SK-N-SH (cell line): ENCODE measurements at regions not wholly inside any gene's neighbourhood (a gene's known extent, or its start where the extent isn't known, plus 50 kb on each side); places are given as distances from the start of the nearest gene placed in this dataset.

Experiments used
- CTCF ChIA-PET: fragments of 300-600, 350-600 bp; formaldehyde crosslinking; extraction: SDS; loops from one replicate; lab custom pipeline; 2021; lab: Yijun Ruan, JAX
- POLR2A ChIA-PET: fragments of 350-600 bp; sonication (Branson Sonifier 250); formaldehyde crosslinking; extraction: SDS; loops from one replicate; lab custom pipeline; 2020; ENCODE audit warnings: antibody characterized with exemption, inconsistent platforms; lab: Yijun Ruan, JAX
- DNase-seq: peaks from one replicate; pipeline ENCODE4 v3.0.0; 2012
- H2AFZ ChIP-seq: fragments of 200-600 bp; sonication (generic); 2 replicates; pipeline ENCODE4 v1.8.1; 2016; ENCODE audit warnings: antibody characterized with exemption, mild to moderate bottlenecking, low read depth
- H3F3A ChIP-seq: fragments of 200-600 bp; sonication (generic); replicated peaks from 2 replicates; pipeline ENCODE3; 2016; ENCODE audit warnings: antibody characterized with exemption, mild to moderate bottlenecking; ENCODE audit not compliant: insufficient read depth
- H3K27ac ChIP-seq, 2 experiments: fragments of 200-500 bp in 1 of 2; fragments of 200-600 bp in 1 of 2; sonication (Bioruptor generic) in 1 of 2; sonication (generic), shearing (Covaris generic) in 1 of 2; 2 replicates each; pipeline versions ENCODE4 v1.5.1 to v1.6.1; 2014 to 2016; ENCODE audit warnings: low read depth in 2 of 2, inconsistent platforms in 1 of 2, low read length in 1 of 2, mild to moderate bottlenecking in 1 of 2, mixed read lengths in 1 of 2
- H3K27me3 ChIP-seq: fragments of 200-600 bp; sonication (generic), shearing (Covaris generic); 2 replicates; pipeline ENCODE4 v1.6.1; 2016; ENCODE audit warnings: mixed run types; ENCODE audit not compliant: insufficient read depth
- H3K36me3 ChIP-seq, 2 experiments: fragments of 200-500 bp in 1 of 2; fragments of 200-600 bp in 1 of 2; sonication (Bioruptor generic) in 1 of 2; sonication (generic) in 1 of 2; replicated peaks in 1 of 2; 2 replicates each; pipeline versions ENCODE3 to v1.5.1; 2014 to 2016; ENCODE audit warnings: low read length in 1 of 2, mild to moderate bottlenecking in 1 of 2; ENCODE audit not compliant: insufficient read depth in 2 of 2, control insufficient read depth in 1 of 2
- H3K4me1 ChIP-seq, 2 experiments: fragments of 200-500 bp in 1 of 2; fragments of 200-600 bp in 1 of 2; sonication (Bioruptor generic) in 1 of 2; sonication (generic), shearing (Covaris generic) in 1 of 2; 2 replicates each; pipeline versions ENCODE4 v1.5.1 to v1.6.1; 2014 to 2016; ENCODE audit warnings: low read depth in 1 of 2, low read length in 1 of 2, mixed run types in 1 of 2; ENCODE audit not compliant: insufficient read depth in 2 of 2, control insufficient read depth in 1 of 2
- H3K4me2 ChIP-seq: fragments of 200-600 bp; sonication (generic), shearing (Covaris generic); 2 replicates; pipeline ENCODE4 v1.6.1; 2017; ENCODE audit warnings: mixed run types
- H3K4me3 ChIP-seq, 2 experiments: fragments of 200-500 bp in 1 of 2; fragments of 200-600 bp in 1 of 2; sonication (Bioruptor generic) in 1 of 2; sonication (generic), shearing (Covaris generic) in 1 of 2; 2 replicates each; pipeline versions ENCODE4 v1.5.1 to v1.8.1; 2014 to 2016; ENCODE audit warnings: low read depth in 2 of 2, inconsistent platforms in 1 of 2, low read length in 1 of 2, mild to moderate bottlenecking in 1 of 2, mixed read lengths in 1 of 2, moderate library complexity in 1 of 2
- H3K79me2 ChIP-seq: fragments of 200-600 bp; sonication (generic); 2 replicates; pipeline ENCODE4 v1.8.1; 2017; ENCODE audit warnings: mild to moderate bottlenecking; ENCODE audit not compliant: insufficient read depth
- H3K9ac ChIP-seq: fragments of 200-600 bp; sonication (generic); 2 replicates; pipeline ENCODE4 v1.6.1; 2017; ENCODE audit warnings: mixed run types
- H3K9me2 ChIP-seq: fragments of 200-600 bp; sonication (generic); 2 replicates; pipeline ENCODE4 v1.6.1; 2017; ENCODE audit warnings: mixed run types
- H3K9me3 ChIP-seq: fragments of 200-600 bp; sonication (generic); 2 replicates; pipeline ENCODE4 v1.6.1; 2017; ENCODE audit warnings: mixed run types, mild to moderate bottlenecking, moderate library complexity
- H4K20me1 ChIP-seq: fragments of 200-600 bp; sonication (generic); 2 replicates; pipeline ENCODE4 v1.6.1; 2017; ENCODE audit warnings: mild to moderate bottlenecking, mixed run types; ENCODE audit not compliant: insufficient read depth
- CHD2 ChIP-seq: fragments of 150-350 bp; IDR thresholded peaks from 2 replicates; pipeline ENCODE4 v1.6.1; 2018; ENCODE audit warnings: low read length; ENCODE audit not compliant: partially characterized antibody
- ELF1 ChIP-seq: IDR thresholded peaks from 2 replicates; pipeline ENCODE4 v1.4.0; 2012
- EP300 ChIP-seq, 2 experiments: IDR thresholded peaks; 2 replicates each; pipeline versions ENCODE4 v1.4.0 to v1.6.1; 2012; ENCODE audit warnings: borderline replicate concordance in 1 of 2, low read depth in 1 of 2, low read length in 1 of 2
- FOSL2 ChIP-seq: IDR thresholded peaks from 2 replicates; pipeline ENCODE4 v1.4.0; 2012; ENCODE audit warnings: low read depth, mild to moderate bottlenecking, moderate library complexity, borderline replicate concordance
- FOXJ3 ChIP-seq: sonication (generic); formaldehyde crosslinking; IDR thresholded peaks from 2 replicates; pipeline ENCODE4 v1.5.1; 2020; ENCODE audit warnings: mild to moderate bottlenecking, missing genetic modification reagents
- GABPA ChIP-seq: IDR thresholded peaks from 2 replicates; pipeline ENCODE4 v1.4.0; 2012; ENCODE audit warnings: low read depth, mild to moderate bottlenecking
- JUND ChIP-seq: IDR thresholded peaks from 2 replicates; pipeline ENCODE4 v1.4.0; 2012
- MEF2A ChIP-seq: IDR thresholded peaks from 2 replicates; pipeline ENCODE4 v1.4.0; 2012; ENCODE audit warnings: low read depth, borderline replicate concordance
- MXI1 ChIP-seq: IDR thresholded peaks from 2 replicates; pipeline ENCODE4 v1.6.1; 2012; ENCODE audit warnings: mild to moderate bottlenecking, low read depth, low read length, improper control_type of control experiment
- NFIC ChIP-seq: IDR thresholded peaks from 2 replicates; pipeline ENCODE4 v1.4.0; 2012; ENCODE audit warnings: borderline replicate concordance
- NRF1 ChIP-seq: IDR thresholded peaks from 2 replicates; pipeline ENCODE4 v1.6.1; 2012; ENCODE audit warnings: low read depth, mild to moderate bottlenecking, low read length
- RCOR1 ChIP-seq: fragments of 150-350 bp; IDR thresholded peaks from 2 replicates; pipeline ENCODE4 v1.6.1; 2017; ENCODE audit warnings: antibody characterized with exemption, low read length
- RXRA ChIP-seq: IDR thresholded peaks from 2 replicates; pipeline ENCODE4 v1.4.0; 2012; ENCODE audit warnings: low read depth, mild to moderate bottlenecking, borderline replicate concordance
- SIN3A ChIP-seq: IDR thresholded peaks from 2 replicates; pipeline ENCODE4 v1.6.1; 2012; ENCODE audit warnings: low read depth, mild to moderate bottlenecking, low read length, moderate library complexity, borderline replicate concordance
- TAF1 ChIP-seq: IDR thresholded peaks from 2 replicates; pipeline ENCODE4 v1.6.1; 2012; ENCODE audit warnings: low read depth, mild to moderate bottlenecking, low read length, moderate library complexity, borderline replicate concordance
- TEAD4 ChIP-seq: IDR thresholded peaks from 2 replicates; pipeline ENCODE4 v1.4.0; 2012; ENCODE audit warnings: mild to moderate bottlenecking, borderline replicate concordance; ENCODE audit not compliant: insufficient read depth
- YY1 ChIP-seq: IDR thresholded peaks from 2 replicates; pipeline ENCODE4 v1.4.0; 2012; ENCODE audit warnings: low read depth, mild to moderate bottlenecking
- WGBS: methylation state at CpG from one replicate; pipeline ENCODE4 v1.1.6; 2017; ENCODE audit warnings: low lambda C conversion rate; 5-methylcytosine and 5-hydroxymethylcytosine counted together
- TF ChIP-seq, protein P1 (sequence below): fragments of 200-600 bp; sonication (generic); IDR thresholded peaks from 2 replicates; pipeline ENCODE4 v1.6.1; 2017; ENCODE audit warnings: antibody characterized with exemption, mild to moderate bottlenecking, moderate library complexity
- TF ChIP-seq, protein P2 (sequence below): fragments of 150-350 bp; IDR thresholded peaks from 2 replicates; pipeline ENCODE4 v1.6.1; 2016; ENCODE audit warnings: mild to moderate bottlenecking, low read depth, low read length
- TF ChIP-seq, protein P3 (sequence below): IDR thresholded peaks from 2 replicates; pipeline ENCODE4 v1.6.1; 2012; ENCODE audit warnings: mild to moderate bottlenecking, low read depth, low read length, moderate library complexity
- TF ChIP-seq, protein P4 (sequence below): IDR thresholded peaks from 2 replicates; pipeline ENCODE4 v1.4.0; 2012; ENCODE audit warnings: low read depth, borderline replicate concordance
- TF ChIP-seq, protein P5 (sequence below): IDR thresholded peaks from 2 replicates; pipeline ENCODE4 v1.4.0; 2012; ENCODE audit warnings: low read depth, borderline replicate concordance
- TF ChIP-seq, protein P6 (sequence below): IDR thresholded peaks from 2 replicates; pipeline ENCODE4; 2012

DNA sequence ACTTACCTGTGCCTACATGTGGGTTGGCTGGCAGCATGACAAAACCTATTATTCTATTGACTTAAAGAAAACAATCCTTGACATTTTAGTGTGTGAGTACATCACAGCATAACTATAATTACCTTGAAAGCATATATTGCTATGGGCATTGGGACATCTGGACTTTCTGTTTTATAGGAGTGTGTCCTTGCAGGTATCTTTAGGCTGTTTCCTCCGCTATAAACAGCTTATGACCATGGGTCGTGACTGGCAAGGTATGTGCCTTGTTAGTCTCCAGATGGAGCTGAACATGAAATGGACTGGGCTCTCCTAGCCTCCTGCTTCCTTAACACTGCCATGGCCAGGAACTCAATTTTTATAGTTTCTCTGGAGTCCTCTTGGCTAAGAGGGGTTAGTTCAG, 317.4 kb upstream of the COBL start (continued):
- no peak for TF ChIP-seq GABPA
- no peak for TF ChIP-seq NRF1
- no peak for TF ChIP-seq MEF2A
- no peak for TF ChIP-seq ELF1
- no peak for TF ChIP-seq TAF1
- TF ChIP-seq, protein P1, sequence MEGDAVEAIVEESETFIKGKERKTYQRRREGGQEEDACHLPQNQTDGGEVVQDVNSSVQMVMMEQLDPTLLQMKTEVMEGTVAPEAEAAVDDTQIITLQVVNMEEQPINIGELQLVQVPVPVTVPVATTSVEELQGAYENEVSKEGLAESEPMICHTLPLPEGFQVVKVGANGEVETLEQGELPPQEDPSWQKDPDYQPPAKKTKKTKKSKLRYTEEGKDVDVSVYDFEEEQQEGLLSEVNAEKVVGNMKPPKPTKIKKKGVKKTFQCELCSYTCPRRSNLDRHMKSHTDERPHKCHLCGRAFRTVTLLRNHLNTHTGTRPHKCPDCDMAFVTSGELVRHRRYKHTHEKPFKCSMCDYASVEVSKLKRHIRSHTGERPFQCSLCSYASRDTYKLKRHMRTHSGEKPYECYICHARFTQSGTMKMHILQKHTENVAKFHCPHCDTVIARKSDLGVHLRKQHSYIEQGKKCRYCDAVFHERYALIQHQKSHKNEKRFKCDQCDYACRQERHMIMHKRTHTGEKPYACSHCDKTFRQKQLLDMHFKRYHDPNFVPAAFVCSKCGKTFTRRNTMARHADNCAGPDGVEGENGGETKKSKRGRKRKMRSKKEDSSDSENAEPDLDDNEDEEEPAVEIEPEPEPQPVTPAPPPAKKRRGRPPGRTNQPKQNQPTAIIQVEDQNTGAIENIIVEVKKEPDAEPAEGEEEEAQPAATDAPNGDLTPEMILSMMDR, result no peak

DNA sequence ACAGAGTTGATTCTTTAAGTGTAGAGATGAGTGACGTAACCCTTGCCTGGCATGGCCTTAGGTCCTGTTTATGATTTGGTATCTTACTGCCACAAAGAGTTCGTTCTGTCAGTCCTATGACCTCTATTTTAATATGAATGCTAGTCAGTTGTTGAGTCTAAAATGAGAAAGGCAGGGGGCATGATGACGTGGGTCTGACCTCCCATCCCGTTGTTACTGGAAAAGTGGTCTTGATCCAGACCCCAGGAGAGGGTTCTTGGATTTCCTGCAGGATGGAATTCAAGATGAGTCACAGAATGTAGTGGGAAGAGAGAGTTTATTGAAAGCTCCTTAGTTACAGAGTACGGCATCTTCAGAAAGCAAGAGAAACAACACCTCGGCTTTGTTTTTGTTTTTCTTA, 317.0 kb upstream of the COBL start:
- no peak overlapping the region for H3K27ac ChIP-seq
- H3K4me1 ChIP-seq, result no peaks in the 10 kb centered on the region
- no peak overlapping the region for H3K4me3 ChIP-seq
- no peak overlapping the region for H3K4me2 ChIP-seq
- no peaks in the 10 kb centered on the region for H4K20me1 ChIP-seq
- H3K9me3 ChIP-seq, result no peaks in the 10 kb centered on the region; the same call in 1 of the 2 replicates
- no peaks in the 10 kb centered on the region for H3K36me3 ChIP-seq
- no peak for DNase-seq
- TF ChIP-seq CHD2, result no peak
- TF ChIP-seq, protein P2, sequence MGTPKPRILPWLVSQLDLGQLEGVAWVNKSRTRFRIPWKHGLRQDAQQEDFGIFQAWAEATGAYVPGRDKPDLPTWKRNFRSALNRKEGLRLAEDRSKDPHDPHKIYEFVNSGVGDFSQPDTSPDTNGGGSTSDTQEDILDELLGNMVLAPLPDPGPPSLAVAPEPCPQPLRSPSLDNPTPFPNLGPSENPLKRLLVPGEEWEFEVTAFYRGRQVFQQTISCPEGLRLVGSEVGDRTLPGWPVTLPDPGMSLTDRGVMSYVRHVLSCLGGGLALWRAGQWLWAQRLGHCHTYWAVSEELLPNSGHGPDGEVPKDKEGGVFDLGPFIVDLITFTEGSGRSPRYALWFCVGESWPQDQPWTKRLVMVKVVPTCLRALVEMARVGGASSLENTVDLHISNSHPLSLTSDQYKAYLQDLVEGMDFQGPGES, result no peak
- TF ChIP-seq SIN3A, result no peak
- TF ChIP-seq YY1, result no peak
- no peak for TF ChIP-seq RXRA
- no peak for TF ChIP-seq NRF1
- TF ChIP-seq, protein P3, sequence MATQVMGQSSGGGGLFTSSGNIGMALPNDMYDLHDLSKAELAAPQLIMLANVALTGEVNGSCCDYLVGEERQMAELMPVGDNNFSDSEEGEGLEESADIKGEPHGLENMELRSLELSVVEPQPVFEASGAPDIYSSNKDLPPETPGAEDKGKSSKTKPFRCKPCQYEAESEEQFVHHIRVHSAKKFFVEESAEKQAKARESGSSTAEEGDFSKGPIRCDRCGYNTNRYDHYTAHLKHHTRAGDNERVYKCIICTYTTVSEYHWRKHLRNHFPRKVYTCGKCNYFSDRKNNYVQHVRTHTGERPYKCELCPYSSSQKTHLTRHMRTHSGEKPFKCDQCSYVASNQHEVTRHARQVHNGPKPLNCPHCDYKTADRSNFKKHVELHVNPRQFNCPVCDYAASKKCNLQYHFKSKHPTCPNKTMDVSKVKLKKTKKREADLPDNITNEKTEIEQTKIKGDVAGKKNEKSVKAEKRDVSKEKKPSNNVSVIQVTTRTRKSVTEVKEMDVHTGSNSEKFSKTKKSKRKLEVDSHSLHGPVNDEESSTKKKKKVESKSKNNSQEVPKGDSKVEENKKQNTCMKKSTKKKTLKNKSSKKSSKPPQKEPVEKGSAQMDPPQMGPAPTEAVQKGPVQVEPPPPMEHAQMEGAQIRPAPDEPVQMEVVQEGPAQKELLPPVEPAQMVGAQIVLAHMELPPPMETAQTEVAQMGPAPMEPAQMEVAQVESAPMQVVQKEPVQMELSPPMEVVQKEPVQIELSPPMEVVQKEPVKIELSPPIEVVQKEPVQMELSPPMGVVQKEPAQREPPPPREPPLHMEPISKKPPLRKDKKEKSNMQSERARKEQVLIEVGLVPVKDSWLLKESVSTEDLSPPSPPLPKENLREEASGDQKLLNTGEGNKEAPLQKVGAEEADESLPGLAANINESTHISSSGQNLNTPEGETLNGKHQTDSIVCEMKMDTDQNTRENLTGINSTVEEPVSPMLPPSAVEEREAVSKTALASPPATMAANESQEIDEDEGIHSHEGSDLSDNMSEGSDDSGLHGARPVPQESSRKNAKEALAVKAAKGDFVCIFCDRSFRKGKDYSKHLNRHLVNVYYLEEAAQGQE, result no peak
- TF ChIP-seq, protein P4, sequence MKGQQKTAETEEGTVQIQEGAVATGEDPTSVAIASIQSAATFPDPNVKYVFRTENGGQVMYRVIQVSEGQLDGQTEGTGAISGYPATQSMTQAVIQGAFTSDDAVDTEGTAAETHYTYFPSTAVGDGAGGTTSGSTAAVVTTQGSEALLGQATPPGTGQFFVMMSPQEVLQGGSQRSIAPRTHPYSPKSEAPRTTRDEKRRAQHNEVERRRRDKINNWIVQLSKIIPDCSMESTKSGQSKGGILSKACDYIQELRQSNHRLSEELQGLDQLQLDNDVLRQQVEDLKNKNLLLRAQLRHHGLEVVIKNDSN, result no peak
- TF ChIP-seq, protein P5, sequence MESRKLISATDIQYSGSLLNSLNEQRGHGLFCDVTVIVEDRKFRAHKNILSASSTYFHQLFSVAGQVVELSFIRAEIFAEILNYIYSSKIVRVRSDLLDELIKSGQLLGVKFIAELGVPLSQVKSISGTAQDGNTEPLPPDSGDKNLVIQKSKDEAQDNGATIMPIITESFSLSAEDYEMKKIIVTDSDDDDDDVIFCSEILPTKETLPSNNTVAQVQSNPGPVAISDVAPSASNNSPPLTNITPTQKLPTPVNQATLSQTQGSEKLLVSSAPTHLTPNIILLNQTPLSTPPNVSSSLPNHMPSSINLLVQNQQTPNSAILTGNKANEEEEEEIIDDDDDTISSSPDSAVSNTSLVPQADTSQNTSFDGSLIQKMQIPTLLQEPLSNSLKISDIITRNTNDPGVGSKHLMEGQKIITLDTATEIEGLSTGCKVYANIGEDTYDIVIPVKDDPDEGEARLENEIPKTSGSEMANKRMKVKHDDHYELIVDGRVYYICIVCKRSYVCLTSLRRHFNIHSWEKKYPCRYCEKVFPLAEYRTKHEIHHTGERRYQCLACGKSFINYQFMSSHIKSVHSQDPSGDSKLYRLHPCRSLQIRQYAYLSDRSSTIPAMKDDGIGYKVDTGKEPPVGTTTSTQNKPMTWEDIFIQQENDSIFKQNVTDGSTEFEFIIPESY, result no peak
- TF ChIP-seq JUND, result no peak
- TF ChIP-seq EP300 (IDR thresholded peaks at IDR 0.05; ENCODE audit: borderline replicate concordance in 1 of 2, low read depth in 1 of 2, low read length in 1 of 2), result no peak
- TF ChIP-seq MXI1, result no peak
- TF ChIP-seq, protein P6, sequence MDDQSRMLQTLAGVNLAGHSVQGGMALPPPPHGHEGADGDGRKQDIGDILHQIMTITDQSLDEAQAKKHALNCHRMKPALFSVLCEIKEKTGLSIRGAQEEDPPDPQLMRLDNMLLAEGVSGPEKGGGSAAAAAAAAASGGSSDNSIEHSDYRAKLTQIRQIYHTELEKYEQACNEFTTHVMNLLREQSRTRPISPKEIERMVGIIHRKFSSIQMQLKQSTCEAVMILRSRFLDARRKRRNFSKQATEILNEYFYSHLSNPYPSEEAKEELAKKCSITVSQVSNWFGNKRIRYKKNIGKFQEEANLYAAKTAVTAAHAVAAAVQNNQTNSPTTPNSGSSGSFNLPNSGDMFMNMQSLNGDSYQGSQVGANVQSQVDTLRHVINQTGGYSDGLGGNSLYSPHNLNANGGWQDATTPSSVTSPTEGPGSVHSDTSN, result no peak
- TF ChIP-seq NFIC, result no peak
- no peak for TF ChIP-seq FOSL2
- no peak for TF ChIP-seq MEF2A
- no peak for TF ChIP-seq TEAD4
- no peak for TF ChIP-seq RCOR1
- TF ChIP-seq FOXJ3 (CRISPR knock-in tag), result no peak
- TF ChIP-seq, all 33 proteins: peak for 0
- ChIA-PET POLR2A (no interaction called here), CTCF (no interaction called here)
- WGBS, result 22% methylated on average over 6 of the region's 6 CpGs
- Histone ChIP-seq H3K9ac (no peak overlapping the region), H3K27me3 (no peaks in the 10 kb centered on the region), H3K79me2 (no peaks in the 10 kb centered on the region), H2AFZ (no peak overlapping the region), H3K9me2 (no peaks in the 10 kb centered on the region), H3F3A (no peaks in the 10 kb centered on the region)
